GM12878 (cell line): ENCODE measurements at regions not wholly inside any gene's neighbourhood (a gene's known extent, or its start where the extent isn't known, plus 50 kb on each side); places are given as distances from the start of the nearest gene placed in this dataset.

Experiments
- CBFB ChIP-seq: IDR thresholded peaks from 2 replicates; pipeline ENCODE4 v1.6.1; 2016; ENCODE audit warnings: antibody characterized with exemption, low read depth
- CREB1 ChIP-seq: IDR thresholded peaks from 2 replicates; pipeline ENCODE4 v1.6.1; 2012; ENCODE audit warnings: low read depth, mild to moderate bottlenecking, inconsistent platforms
- FOXM1 ChIP-seq: IDR thresholded peaks from 2 replicates; pipeline ENCODE4 v1.6.1; 2012; ENCODE audit warnings: low read depth, mild to moderate bottlenecking, inconsistent platforms, low read length, moderate library complexity
- GABPA ChIP-seq: IDR thresholded peaks from 2 replicates; pipeline ENCODE4 v1.6.1; 2014; ENCODE audit warnings: antibody characterized with exemption, low read depth, mild to moderate bottlenecking, inconsistent platforms
- IRF4 ChIP-seq: IDR thresholded peaks from 2 replicates; pipeline ENCODE4 v1.6.1; 2011; ENCODE audit warnings: low read depth, low read length
- KDM1A ChIP-seq: fragments of 200-600 bp; sonication (generic); IDR thresholded peaks from 2 replicates; pipeline ENCODE4 v1.6.1; 2016; ENCODE audit warnings: borderline replicate concordance
- LARP7 ChIP-seq: fragments of 450-650 bp; IDR thresholded peaks from 2 replicates; pipeline ENCODE4 v1.6.1; 2017; ENCODE audit warnings: mild to moderate bottlenecking
- MYB ChIP-seq: fragments of 150-350 bp; IDR thresholded peaks from 2 replicates; pipeline ENCODE4 v1.6.1; 2014; ENCODE audit warnings: mild to moderate bottlenecking, low read depth, low read length, borderline replicate concordance
- NR2C1 ChIP-seq: fragments of 450-650 bp; IDR thresholded peaks from 2 replicates; pipeline ENCODE4 v1.6.1; 2017; ENCODE audit warnings: antibody characterized with exemption, mild to moderate bottlenecking, moderate library complexity
- PAX8 ChIP-seq: fragments of 450-650 bp; IDR thresholded peaks from 2 replicates; pipeline ENCODE4 v1.6.1; 2017; ENCODE audit warnings: mild to moderate bottlenecking, moderate library complexity
- RAD21 ChIP-seq: IDR thresholded peaks from 2 replicates; pipeline ENCODE4 v1.6.1; 2011; ENCODE audit warnings: mild to moderate bottlenecking, low read depth, low read length, moderate library complexity; ENCODE audit not compliant: insufficient read depth
- RELA ChIP-seq: fragments of 450-650 bp; IDR thresholded peaks from 2 replicates; pipeline ENCODE4 v1.8.0; 2014; ENCODE audit warnings: borderline replicate concordance; ENCODE audit not compliant: partially characterized antibody
- SREBF2 ChIP-seq: IDR thresholded peaks from 2 replicates; pipeline ENCODE4 v1.6.1; 2012; ENCODE audit warnings: mild to moderate bottlenecking, low read length
- SRF ChIP-seq, 2 experiments: IDR thresholded peaks; 2 replicates each; pipeline ENCODE4 v1.6.1; 2011; ENCODE audit warnings: low read depth in 2 of 2, low read length in 2 of 2, mild to moderate bottlenecking in 1 of 2, moderate library complexity in 1 of 2
- TCF3 ChIP-seq: IDR thresholded peaks from 2 replicates; pipeline ENCODE4 v1.6.1; 2012; ENCODE audit warnings: low read depth, mild to moderate bottlenecking, low read length, borderline replicate concordance; ENCODE audit not compliant: insufficient read depth
- ZSCAN29 ChIP-seq: fragments of 450-650 bp; IDR thresholded peaks from 2 replicates; pipeline ENCODE4 v1.6.1; 2017; ENCODE audit warnings: mild to moderate bottlenecking, moderate library complexity
- TF ChIP-seq, protein P1 (sequence below): fragments of 450-650 bp; IDR thresholded peaks from 2 replicates; pipeline ENCODE4 v1.6.1; 2017; ENCODE audit warnings: antibody characterized with exemption, mild to moderate bottlenecking, moderate library complexity
- TF ChIP-seq, protein P2 (sequence below): fragments of 450-650 bp; IDR thresholded peaks from 2 replicates; pipeline ENCODE4 v1.6.1; 2017; ENCODE audit warnings: mild to moderate bottlenecking, moderate library complexity
- TF ChIP-seq, protein P3 (sequence below): fragments of 450-650 bp; IDR thresholded peaks from 2 replicates; pipeline ENCODE4 v1.6.1; 2017; ENCODE audit warnings: mild to moderate bottlenecking, moderate library complexity
- TF ChIP-seq, protein P4 (sequence below): fragments of 450-650 bp; IDR thresholded peaks from 2 replicates; pipeline ENCODE4 v1.6.1; 2016; ENCODE audit warnings: mild to moderate bottlenecking

DNA sequence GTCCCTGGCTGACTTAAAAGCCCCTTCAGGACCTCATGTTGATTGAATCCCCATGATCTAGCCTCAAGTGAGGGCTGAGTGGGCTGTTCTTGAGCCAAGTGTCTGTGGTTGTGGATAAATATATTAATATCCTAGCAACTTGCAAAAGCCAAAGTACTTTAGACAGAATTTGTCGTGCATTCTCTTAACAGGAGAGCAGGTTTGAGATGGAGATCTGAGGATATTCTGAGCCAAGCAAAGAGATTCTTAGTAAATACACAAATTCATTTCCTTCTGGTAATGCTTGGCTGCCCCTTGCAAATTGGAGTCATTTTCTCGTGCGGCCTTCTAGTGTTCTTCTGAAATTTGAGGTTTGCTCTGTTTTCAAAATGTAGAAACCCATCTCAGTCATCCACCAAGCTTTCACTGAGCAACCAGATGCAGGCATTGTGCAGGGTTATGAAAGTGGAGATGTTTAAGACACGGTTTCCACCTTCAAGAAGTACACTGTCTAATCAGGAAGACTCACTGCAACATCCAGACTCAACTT is 242.1 kb upstream of the JUN start (continued):
- TF ChIP-seq, protein P1, sequence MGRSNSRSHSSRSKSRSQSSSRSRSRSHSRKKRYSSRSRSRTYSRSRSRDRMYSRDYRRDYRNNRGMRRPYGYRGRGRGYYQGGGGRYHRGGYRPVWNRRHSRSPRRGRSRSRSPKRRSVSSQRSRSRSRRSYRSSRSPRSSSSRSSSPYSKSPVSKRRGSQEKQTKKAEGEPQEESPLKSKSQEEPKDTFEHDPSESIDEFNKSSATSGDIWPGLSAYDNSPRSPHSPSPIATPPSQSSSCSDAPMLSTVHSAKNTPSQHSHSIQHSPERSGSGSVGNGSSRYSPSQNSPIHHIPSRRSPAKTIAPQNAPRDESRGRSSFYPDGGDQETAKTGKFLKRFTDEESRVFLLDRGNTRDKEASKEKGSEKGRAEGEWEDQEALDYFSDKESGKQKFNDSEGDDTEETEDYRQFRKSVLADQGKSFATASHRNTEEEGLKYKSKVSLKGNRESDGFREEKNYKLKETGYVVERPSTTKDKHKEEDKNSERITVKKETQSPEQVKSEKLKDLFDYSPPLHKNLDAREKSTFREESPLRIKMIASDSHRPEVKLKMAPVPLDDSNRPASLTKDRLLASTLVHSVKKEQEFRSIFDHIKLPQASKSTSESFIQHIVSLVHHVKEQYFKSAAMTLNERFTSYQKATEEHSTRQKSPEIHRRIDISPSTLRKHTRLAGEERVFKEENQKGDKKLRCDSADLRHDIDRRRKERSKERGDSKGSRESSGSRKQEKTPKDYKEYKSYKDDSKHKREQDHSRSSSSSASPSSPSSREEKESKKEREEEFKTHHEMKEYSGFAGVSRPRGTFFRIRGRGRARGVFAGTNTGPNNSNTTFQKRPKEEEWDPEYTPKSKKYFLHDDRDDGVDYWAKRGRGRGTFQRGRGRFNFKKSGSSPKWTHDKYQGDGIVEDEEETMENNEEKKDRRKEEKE: no peak
- TF ChIP-seq PAX8 (no peak), LARP7 (no peak), CREB1 (0 out of 2 replicates have a peak, but pooled peaks have one; percentile 23), KDM1A (no peak), TCF3 (0 out of 2 replicates have a peak, but pooled peaks have one; percentile 33), NR2C1 (no peak), RAD21 (0 out of 2 replicates have a peak, but pooled peaks have one; percentile 13), FOXM1 (peak; percentile 66; the same call in 1 of the 2 replicates), MYB (no peak), SRF (IDR thresholded peaks at IDR 0.05; ENCODE audit: low read depth in 2 of 2, low read length in 2 of 2) (no peak), RELA (no peak), SREBF2 (no peak), ZSCAN29 (no peak), GABPA (no peak), IRF4 (0 out of 2 replicates have a peak, but pooled peaks have one; percentile 28), CBFB (peak; percentile 53; the same call in 1 of the 2 replicates)
- TF ChIP-seq, protein P2, sequence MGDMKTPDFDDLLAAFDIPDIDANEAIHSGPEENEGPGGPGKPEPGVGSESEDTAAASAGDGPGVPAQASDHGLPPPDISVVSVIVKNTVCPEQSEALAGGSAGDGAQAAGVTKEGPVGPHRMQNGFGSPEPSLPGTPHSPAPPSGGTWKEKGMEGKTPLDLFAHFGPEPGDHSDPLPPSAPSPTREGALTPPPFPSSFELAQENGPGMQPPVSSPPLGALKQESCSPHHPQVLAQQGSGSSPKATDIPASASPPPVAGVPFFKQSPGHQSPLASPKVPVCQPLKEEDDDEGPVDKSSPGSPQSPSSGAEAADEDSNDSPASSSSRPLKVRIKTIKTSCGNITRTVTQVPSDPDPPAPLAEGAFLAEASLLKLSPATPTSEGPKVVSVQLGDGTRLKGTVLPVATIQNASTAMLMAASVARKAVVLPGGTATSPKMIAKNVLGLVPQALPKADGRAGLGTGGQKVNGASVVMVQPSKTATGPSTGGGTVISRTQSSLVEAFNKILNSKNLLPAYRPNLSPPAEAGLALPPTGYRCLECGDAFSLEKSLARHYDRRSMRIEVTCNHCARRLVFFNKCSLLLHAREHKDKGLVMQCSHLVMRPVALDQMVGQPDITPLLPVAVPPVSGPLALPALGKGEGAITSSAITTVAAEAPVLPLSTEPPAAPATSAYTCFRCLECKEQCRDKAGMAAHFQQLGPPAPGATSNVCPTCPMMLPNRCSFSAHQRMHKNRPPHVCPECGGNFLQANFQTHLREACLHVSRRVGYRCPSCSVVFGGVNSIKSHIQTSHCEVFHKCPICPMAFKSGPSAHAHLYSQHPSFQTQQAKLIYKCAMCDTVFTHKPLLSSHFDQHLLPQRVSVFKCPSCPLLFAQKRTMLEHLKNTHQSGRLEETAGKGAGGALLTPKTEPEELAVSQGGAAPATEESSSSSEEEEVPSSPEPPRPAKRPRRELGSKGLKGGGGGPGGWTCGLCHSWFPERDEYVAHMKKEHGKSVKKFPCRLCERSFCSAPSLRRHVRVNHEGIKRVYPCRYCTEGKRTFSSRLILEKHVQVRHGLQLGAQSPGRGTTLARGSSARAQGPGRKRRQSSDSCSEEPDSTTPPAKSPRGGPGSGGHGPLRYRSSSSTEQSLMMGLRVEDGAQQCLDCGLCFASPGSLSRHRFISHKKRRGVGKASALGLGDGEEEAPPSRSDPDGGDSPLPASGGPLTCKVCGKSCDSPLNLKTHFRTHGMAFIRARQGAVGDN: 0 out of 2 replicates have a peak, but pooled peaks have one; percentile 31
- TF ChIP-seq, protein P3, sequence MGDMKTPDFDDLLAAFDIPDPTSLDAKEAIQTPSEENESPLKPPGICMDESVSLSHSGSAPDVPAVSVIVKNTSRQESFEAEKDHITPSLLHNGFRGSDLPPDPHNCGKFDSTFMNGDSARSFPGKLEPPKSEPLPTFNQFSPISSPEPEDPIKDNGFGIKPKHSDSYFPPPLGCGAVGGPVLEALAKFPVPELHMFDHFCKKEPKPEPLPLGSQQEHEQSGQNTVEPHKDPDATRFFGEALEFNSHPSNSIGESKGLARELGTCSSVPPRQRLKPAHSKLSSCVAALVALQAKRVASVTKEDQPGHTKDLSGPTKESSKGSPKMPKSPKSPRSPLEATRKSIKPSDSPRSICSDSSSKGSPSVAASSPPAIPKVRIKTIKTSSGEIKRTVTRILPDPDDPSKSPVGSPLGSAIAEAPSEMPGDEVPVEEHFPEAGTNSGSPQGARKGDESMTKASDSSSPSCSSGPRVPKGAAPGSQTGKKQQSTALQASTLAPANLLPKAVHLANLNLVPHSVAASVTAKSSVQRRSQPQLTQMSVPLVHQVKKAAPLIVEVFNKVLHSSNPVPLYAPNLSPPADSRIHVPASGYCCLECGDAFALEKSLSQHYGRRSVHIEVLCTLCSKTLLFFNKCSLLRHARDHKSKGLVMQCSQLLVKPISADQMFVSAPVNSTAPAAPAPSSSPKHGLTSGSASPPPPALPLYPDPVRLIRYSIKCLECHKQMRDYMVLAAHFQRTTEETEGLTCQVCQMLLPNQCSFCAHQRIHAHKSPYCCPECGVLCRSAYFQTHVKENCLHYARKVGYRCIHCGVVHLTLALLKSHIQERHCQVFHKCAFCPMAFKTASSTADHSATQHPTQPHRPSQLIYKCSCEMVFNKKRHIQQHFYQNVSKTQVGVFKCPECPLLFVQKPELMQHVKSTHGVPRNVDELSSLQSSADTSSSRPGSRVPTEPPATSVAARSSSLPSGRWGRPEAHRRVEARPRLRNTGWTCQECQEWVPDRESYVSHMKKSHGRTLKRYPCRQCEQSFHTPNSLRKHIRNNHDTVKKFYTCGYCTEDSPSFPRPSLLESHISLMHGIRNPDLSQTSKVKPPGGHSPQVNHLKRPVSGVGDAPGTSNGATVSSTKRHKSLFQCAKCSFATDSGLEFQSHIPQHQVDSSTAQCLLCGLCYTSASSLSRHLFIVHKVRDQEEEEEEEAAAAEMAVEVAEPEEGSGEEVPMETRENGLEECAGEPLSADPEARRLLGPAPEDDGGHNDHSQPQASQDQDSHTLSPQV: no peak
- TF ChIP-seq, protein P4, sequence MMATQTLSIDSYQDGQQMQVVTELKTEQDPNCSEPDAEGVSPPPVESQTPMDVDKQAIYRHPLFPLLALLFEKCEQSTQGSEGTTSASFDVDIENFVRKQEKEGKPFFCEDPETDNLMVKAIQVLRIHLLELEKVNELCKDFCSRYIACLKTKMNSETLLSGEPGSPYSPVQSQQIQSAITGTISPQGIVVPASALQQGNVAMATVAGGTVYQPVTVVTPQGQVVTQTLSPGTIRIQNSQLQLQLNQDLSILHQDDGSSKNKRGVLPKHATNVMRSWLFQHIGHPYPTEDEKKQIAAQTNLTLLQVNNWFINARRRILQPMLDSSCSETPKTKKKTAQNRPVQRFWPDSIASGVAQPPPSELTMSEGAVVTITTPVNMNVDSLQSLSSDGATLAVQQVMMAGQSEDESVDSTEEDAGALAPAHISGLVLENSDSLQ: no peak
